ENCODE measurements at regions not wholly inside any gene's neighbourhood (a gene's known extent, or its start where the extent isn't known, plus 50 kb on each side); places are given as distances from the start of the nearest gene placed in this dataset.

- TF ChIP-seq, protein P1, sequence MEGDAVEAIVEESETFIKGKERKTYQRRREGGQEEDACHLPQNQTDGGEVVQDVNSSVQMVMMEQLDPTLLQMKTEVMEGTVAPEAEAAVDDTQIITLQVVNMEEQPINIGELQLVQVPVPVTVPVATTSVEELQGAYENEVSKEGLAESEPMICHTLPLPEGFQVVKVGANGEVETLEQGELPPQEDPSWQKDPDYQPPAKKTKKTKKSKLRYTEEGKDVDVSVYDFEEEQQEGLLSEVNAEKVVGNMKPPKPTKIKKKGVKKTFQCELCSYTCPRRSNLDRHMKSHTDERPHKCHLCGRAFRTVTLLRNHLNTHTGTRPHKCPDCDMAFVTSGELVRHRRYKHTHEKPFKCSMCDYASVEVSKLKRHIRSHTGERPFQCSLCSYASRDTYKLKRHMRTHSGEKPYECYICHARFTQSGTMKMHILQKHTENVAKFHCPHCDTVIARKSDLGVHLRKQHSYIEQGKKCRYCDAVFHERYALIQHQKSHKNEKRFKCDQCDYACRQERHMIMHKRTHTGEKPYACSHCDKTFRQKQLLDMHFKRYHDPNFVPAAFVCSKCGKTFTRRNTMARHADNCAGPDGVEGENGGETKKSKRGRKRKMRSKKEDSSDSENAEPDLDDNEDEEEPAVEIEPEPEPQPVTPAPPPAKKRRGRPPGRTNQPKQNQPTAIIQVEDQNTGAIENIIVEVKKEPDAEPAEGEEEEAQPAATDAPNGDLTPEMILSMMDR (conservative IDR thresholded peaks at IDR 0.05; ENCODE audit: low read depth, low read length) = no peak
- H3K4me3 ChIP-seq (ENCODE audit: low read depth, low read length) = no peak overlapping the region
- DNase-seq (ENCODE audit: low read depth) = no peak
Observed at GRCh38 chr1:42004860-42005259, 86.1 kb upstream of the HIVEP3 start.

- no peak for DNase-seq (ENCODE audit: low read depth)
- H3K4me3 ChIP-seq (ENCODE audit: low read depth, low read length) = no peak overlapping the region
- TF ChIP-seq, protein P1 (conservative IDR thresholded peaks at IDR 0.05; ENCODE audit: low read depth, low read length) = no peak
Observed at GRCh38 chr1:42004322-42004721, 85.6 kb upstream of the HIVEP3 start.

- TF ChIP-seq, protein P1 (conservative IDR thresholded peaks at IDR 0.05; ENCODE audit: low read depth, low read length) = no peak
- no peak for DNase-seq (ENCODE audit: low read depth)
- H3K4me3 ChIP-seq (ENCODE audit: low read depth, low read length) = no peak overlapping the region
Observed at GRCh38 chr1:42003433-42003832, 84.7 kb upstream of the HIVEP3 start.

DNA sequence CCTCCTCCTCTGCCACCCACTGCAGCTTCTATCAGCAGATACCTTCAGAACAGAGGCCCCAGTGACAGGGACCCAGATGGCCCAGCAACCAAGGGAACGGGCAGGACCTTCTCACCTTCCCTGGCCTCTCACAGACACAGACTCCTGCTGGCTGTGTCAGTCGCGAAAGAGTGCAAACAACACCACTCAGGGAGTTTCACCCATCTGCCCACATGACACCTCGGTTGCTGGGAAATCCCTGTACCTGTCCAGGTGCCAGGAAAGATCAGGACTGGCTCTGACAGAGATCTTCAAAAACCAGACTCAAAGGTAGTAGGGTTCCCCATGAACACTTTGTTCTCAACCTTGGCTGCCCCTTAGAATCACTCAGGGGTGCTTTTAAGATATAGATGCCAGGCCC lies 83.5 kb upstream of the HIVEP3 start:
- TF ChIP-seq, protein P1 (conservative IDR thresholded peaks at IDR 0.05; ENCODE audit: low read depth, low read length) = no peak
- no peak for DNase-seq (ENCODE audit: low read depth)
- no peak overlapping the region for H3K4me3 ChIP-seq (ENCODE audit: low read depth, low read length)

- TF ChIP-seq, protein P1 (conservative IDR thresholded peaks at IDR 0.05; ENCODE audit: low read depth, low read length) = no peak
- H3K4me3 ChIP-seq (ENCODE audit: low read depth, low read length) = no peak overlapping the region
- DNase-seq (ENCODE audit: low read depth) = no peak
Observed at GRCh38 chr1:42000766-42001165, 82.0 kb upstream of the HIVEP3 start.

DNA sequence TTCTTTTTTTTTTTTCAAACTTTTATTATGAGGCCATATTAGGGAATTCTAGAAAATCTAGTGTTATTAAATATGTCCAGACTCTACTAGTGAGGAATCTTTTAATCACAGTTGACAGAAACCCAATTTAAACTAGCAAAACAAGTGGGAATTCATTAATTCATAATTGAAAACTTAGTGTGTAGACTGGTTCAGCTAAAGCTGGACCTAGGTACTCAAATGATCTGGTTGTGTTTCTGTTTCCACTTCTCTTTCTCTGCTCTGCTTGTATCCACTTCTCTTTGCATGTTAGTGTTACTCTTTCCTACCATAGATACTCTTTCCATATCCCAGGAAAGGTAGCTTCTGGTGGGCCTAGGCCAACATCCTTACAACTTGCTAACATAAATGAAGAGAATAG lies 81.2 kb upstream of the HIVEP3 start:
- TF ChIP-seq, protein P1 (conservative IDR thresholded peaks at IDR 0.05; ENCODE audit: low read depth, low read length) = no peak
- H3K4me3 ChIP-seq (ENCODE audit: low read depth, low read length) = no peak overlapping the region
- DNase-seq (ENCODE audit: low read depth) = no peak

DNA sequence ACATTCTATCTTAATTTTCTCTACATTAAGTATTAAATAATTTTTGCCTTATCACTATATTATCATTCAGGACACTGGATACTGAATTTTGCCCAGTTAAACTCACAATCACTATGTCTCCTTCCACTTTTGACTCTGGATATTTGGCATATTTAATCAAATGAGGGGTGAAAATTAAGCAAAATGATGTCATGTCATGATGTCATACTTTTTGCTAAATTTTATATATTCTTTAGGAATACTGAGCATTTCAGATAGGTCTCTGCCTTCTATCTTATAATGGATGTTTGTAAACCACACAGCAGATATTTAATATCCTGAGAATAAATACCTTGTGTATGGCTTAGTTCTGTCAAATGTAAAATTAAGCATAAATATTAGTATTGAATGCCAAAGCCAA lies 79.5 kb upstream of the HIVEP3 start:
- TF ChIP-seq, protein P1 (conservative IDR thresholded peaks at IDR 0.05; ENCODE audit: low read depth, low read length) = no peak
- H3K4me3 ChIP-seq (ENCODE audit: low read depth, low read length) = no peak overlapping the region
- no peak for DNase-seq (ENCODE audit: low read depth)

Measured in choroid plexus epithelial cell (primary cell).